ENCODE measurements at regions not wholly inside any gene's neighbourhood (a gene's known extent, or its start where the extent isn't known, plus 50 kb on each side); places are given as distances from the start of the nearest gene placed in this dataset.

DNA sequence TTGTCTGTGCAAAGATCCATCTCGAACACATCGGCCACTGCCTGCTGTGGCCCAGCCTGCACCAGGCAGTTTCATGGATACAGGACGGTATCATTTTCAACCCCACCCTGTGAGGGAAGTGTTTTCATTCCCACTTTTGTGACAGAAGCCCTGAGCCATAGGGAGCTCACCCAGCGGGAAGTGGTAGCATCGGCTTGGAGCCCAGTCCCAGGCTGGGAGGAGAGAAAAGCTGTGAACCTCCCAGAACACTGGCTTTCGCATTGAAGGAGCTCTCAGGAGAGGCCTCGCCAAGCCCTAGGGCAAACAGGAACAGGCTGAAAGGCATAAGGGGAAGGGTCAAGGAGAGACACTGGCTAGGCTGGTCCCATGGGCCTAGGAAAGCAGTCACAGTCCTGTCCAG, 166.1 kb downstream of the TFCP2L1 start:
- DNase-seq (ENCODE audit: low spot score in 2 of 2): no peak
- H3K4me1 ChIP-seq: no peaks in the 10 kb centered on the region
- H3K27me3 ChIP-seq: no peaks in the 10 kb centered on the region
- H3K27ac ChIP-seq: no peak overlapping the region
- WGBS, 2 donors: 82 to 89% methylated on average over 7 of the region's 7 CpGs
- H3K4me3 ChIP-seq: no peak overlapping the region
- no peak for TF ChIP-seq POLR2A (IDR thresholded peaks at IDR 0.05)
- TF ChIP-seq, protein P1, sequence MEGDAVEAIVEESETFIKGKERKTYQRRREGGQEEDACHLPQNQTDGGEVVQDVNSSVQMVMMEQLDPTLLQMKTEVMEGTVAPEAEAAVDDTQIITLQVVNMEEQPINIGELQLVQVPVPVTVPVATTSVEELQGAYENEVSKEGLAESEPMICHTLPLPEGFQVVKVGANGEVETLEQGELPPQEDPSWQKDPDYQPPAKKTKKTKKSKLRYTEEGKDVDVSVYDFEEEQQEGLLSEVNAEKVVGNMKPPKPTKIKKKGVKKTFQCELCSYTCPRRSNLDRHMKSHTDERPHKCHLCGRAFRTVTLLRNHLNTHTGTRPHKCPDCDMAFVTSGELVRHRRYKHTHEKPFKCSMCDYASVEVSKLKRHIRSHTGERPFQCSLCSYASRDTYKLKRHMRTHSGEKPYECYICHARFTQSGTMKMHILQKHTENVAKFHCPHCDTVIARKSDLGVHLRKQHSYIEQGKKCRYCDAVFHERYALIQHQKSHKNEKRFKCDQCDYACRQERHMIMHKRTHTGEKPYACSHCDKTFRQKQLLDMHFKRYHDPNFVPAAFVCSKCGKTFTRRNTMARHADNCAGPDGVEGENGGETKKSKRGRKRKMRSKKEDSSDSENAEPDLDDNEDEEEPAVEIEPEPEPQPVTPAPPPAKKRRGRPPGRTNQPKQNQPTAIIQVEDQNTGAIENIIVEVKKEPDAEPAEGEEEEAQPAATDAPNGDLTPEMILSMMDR (IDR thresholded peaks at IDR 0.05): no peak
- TF ChIP-seq EP300 (IDR thresholded peaks at IDR 0.05): no peak
- H3K36me3 ChIP-seq: no peaks in the 10 kb centered on the region
- H3K9me3 ChIP-seq: no peaks in the 10 kb centered on the region

DNA sequence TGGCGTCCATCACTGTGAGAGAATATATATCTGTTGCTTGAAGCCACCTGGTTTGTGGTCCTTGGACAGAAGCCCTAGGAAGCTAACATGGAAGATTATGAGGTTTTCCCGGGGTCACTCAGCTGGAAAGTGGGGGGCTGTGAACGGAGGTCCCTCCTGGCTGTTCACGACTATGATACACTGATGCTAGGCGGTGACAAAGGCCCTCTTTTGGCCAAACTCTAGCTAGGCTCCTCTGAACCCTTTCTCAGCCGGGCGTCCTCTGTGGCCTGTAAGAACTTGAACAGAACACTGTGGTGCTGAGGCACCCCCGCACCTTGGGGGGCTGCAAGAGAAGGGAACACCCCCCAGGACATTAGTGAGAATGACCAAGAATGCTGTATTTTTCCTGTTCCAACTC, 164.6 kb downstream of the TFCP2L1 start:
- 79% methylated on average over 8 of the region's 8 CpGs for WGBS, 2 donors
- no peak for DNase-seq (ENCODE audit: low spot score in 2 of 2)
- Histone ChIP-seq H3K36me3 (no peaks in the 10 kb centered on the region), H3K4me3 (no peak overlapping the region), H3K27ac (no peak overlapping the region), H3K4me1 (no peaks in the 10 kb centered on the region), H3K9me3 (no peaks in the 10 kb centered on the region), H3K27me3 (no peaks in the 10 kb centered on the region)
- TF ChIP-seq EP300 (IDR thresholded peaks at IDR 0.05) (no peak), POLR2A (IDR thresholded peaks at IDR 0.05) (no peak)
- TF ChIP-seq, protein P1 (IDR thresholded peaks at IDR 0.05): no peak

- 65 to 72% methylated on average over 8 of the region's 8 CpGs for WGBS, 2 donors
- no peak for DNase-seq (ENCODE audit: low spot score in 2 of 2)
- Histone ChIP-seq H3K9me3 (no peaks in the 10 kb centered on the region), H3K4me3 (no peak overlapping the region), H3K27ac (no peak overlapping the region), H3K36me3 (no peaks in the 10 kb centered on the region), H3K27me3 (no peaks in the 10 kb centered on the region), H3K4me1 (no peaks in the 10 kb centered on the region)
- TF ChIP-seq EP300 (IDR thresholded peaks at IDR 0.05): no peak
- no peak for TF ChIP-seq POLR2A (IDR thresholded peaks at IDR 0.05)
- TF ChIP-seq, protein P1 (IDR thresholded peaks at IDR 0.05): no peak
Observed at GRCh38 chr2:121120991-121121390, 164.0 kb downstream of the TFCP2L1 start.

GRCh38 chr2:121121661-121122060, 163.3 kb downstream of the TFCP2L1 start:
- Histone ChIP-seq H3K4me1 (no peaks in the 10 kb centered on the region), H3K27ac (no peak overlapping the region), H3K27me3 (no peaks in the 10 kb centered on the region), H3K9me3 (no peaks in the 10 kb centered on the region), H3K4me3 (no peak overlapping the region), H3K36me3 (no peaks in the 10 kb centered on the region)
- DNase-seq (ENCODE audit: low spot score in 2 of 2): no peak
- TF ChIP-seq EP300 (IDR thresholded peaks at IDR 0.05) (no peak), POLR2A (IDR thresholded peaks at IDR 0.05) (no peak)
- TF ChIP-seq, protein P1 (IDR thresholded peaks at IDR 0.05): no peak
- 87% methylated on average over 6 to 7 of the region's 7 CpGs for WGBS, 2 donors

DNA sequence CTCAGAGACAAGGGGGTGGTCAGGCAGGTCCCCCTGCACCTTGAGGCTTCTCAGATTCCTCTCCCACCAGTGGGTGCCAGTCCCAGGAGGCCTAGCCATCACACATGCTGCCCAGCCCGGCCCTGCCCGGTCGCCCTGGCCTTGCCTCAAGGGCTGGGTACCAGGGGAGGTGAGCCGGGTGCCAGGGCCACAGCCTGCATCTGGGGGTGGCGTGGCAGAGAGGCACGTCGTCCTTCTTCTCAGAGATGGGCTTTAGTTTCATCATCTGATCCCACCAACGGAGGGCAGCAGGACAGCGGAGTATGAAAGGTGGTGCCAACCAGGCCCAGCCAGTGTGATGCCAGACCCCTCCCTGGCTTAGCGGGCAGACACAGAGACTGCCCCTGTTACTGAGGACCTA, 161.7 kb downstream of the TFCP2L1 start:
- H3K36me3 ChIP-seq: no peaks in the 10 kb centered on the region
- H3K9me3 ChIP-seq: no peaks in the 10 kb centered on the region
- TF ChIP-seq POLR2A (IDR thresholded peaks at IDR 0.05) (no peak), EP300 (IDR thresholded peaks at IDR 0.05) (no peak)
- TF ChIP-seq, protein P1 (IDR thresholded peaks at IDR 0.05): no peak
- no peak overlapping the region for H3K4me3 ChIP-seq
- no peak for DNase-seq (ENCODE audit: low spot score in 2 of 2)
- no peak overlapping the region for H3K27ac ChIP-seq
- no peaks in the 10 kb centered on the region for H3K27me3 ChIP-seq
- WGBS, 2 donors: 89 to 91% methylated on average over 6 to 10 of the region's 10 CpGs
- H3K4me1 ChIP-seq: no peaks in the 10 kb centered on the region
